ENCODE measurements at regions not wholly inside any gene's neighbourhood (a gene's known extent, or its start where the extent isn't known, plus 50 kb on each side); places are given as distances from the start of the nearest gene placed in this dataset.

DNA sequence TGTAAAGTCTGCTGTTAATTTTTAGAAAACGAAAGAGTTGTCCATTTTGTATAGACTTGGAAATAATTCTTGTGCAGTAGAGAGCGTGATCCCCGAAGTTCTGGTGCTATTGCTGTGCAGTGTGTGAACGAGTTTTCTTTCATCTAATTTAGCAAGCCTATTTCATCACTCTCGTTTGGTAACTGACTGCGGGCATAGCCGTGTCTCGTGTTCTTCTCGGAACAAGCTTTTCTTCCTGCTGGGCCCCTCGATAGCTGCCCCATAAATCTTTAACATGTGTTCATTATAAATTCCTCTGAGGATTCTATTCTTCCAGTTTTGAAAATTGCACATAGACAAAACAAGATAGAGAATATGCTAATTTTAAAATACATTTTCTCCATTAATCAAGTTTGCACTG is 622.0 kb upstream of the PFKP start:
- DNase-seq (ENCODE audit: low read depth) = no peak

DNA sequence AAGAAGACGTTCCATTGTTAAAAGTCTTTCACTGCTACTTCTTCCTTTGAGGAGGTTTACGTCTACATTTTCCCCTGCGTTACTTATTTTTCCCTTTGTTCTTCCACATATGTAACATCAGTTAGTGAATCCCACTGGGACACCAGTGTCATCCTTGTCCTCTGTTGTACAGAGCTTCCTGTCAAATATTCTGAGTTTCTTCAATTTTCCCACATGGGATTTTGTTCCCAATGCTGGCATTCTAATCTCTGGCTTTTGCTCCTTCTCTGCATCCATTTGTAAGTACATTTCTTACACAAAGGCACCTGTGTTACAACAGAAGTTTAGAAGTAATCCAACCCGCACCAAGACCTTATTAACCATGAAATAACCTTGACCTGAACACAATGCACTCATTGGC is 627.4 kb upstream of the PFKP start:
- DNase-seq (ENCODE audit: low read depth) = no peak

DNA sequence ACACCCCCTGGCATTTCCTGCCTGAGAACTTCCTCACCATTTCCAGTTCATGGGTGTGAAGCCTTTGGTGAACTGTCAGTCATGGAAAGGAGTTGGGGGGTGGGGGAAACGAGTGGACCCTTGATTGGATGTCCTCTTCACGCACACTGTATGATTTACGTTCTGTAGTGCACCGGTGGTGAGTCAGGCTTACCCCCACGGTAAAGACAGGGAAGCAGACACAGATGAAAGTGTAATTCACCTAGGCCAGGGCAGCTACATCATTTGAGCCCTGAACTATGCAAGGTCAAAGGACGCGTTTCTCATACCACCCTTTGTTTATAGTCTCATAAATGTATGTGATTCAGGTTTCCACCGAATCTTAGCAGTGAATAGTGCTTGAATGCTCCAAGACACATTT is 628.3 kb upstream of the PFKP start:
- DNase-seq (ENCODE audit: low read depth) = no peak

DNA sequence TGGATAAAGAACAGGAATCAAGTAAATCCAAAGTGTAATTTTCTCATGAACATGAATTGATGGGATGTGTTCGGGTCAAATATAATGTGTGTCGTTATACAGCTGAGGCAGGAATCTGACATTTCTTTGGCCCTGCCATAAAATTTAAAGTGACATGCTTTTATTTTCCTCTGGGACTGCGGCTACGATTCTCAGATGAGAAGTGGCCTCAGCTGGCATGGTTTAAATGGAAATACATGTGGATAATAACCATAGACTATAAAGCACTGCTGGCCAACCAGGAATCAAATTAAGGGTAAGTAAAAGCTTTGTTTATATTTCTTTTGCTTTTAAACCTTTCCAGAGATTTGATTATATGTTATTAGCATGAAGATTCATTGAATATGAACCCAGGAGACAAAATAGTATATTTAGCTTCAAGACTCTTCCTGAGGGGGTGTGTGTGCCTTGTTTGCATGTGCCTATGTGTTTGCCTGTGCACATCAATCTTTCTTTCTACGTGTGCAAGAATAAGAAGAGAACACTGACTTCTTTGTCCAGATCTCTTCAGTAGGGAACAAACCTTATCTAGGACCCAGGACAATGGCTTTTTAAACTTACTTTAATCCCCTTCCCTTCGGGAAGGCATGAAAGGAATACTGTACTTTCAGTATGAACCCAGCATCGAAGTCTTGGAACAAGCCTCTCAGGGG is 629.0 kb upstream of the PFKP start:
- no peak for DNase-seq (ENCODE audit: low read depth)

DNA sequence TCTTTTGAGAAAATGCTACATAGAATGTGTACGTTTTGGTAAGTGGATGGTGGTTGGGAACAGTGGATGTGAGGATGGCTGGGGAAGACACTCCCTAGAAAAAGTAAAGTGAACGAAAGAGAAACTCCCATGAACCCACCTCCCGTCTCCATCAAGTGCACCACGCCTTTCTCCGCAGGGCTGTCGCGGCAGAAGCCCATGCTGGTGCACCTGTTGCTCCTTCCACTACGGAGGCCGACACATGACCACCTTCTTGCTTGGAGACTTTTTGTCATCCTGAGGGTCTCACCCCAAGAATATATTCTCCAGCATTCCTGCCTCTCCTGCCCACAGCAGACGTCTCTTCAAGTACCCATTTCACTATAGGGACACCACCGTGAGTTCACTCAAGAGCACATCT is 630.4 kb upstream of the PFKP start:
- no peak for DNase-seq (ENCODE audit: low read depth)

DNA sequence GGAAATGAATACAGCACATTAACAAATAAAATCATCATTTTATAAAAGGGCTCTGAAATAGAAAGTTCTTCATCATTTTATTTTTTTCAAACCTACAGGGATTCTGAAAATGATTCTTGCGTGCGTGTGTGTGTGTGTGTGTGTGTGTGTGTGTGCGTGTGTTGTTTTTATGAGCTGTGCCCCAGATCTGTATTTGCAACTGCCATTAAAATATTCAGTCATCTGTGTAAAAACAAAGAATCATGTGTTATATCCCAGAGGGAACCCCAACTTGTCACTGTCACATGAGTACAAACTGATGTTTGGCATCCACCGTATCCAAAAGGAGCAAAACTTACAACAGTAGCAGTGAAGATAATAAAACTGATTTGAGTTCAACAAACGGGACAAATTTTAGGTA is 635.4 kb upstream of the PFKP start:
- DNase-seq (ENCODE audit: low read depth) = no peak

DNA sequence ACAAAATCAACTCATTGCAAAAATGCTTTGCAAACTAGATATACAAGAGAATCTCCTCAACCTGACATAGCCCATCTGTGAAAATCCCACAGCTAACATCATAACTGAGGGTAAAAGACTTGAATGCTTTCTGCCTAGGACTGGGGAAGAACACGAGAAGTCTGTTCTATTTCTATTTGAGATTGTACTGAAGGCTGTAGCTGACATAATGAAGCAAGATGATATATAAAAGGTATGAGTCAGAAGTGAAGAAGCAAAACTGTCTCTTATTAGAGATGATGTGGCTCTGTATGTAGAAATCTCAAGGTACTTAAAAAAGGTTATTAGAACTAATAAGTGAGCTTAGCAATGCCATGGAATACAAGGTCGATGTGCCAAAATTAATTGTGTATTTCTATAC is 639.9 kb upstream of the PFKP start:
- DNase-seq (ENCODE audit: low read depth) = no peak

DNA sequence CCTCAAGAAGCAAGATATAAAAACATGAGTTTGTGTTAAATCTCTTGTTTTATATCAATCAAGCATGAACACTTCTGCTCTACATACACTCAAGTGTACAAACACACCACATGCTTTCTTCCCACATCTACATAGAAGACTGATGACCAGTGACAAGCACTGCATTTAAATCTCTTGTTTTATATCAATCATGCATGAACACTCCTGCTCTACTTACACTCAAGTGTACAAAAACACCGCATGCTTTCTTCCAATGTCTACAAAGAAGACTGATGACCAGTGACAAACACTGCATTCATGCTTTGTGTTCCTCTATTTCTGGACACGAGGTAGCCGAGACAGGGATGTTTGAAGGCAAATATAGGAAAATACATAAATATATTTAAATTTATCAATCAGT is 642.0 kb upstream of the PFKP start:
- no peak for DNase-seq (ENCODE audit: low read depth)

DNA sequence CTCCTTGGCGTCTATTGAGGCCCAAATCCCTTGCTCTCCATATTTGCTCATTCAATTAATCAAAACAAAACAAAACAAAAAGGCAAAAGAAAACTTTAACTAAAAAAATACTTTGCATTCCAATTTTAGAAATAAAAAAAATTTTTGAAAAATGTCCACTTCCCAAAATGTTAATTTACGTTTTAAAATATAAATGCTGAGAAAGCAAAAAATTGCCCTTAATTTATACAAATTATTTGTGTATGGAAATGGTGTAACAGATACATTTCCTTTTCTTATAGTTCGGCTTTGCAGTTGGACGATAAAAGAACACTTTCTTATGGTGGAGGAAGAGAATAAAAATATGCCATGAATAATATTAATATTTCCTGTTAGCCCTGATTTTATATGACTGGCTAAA is 652.8 kb upstream of the PFKP start:
- no peak for DNase-seq (ENCODE audit: low read depth)

DNA sequence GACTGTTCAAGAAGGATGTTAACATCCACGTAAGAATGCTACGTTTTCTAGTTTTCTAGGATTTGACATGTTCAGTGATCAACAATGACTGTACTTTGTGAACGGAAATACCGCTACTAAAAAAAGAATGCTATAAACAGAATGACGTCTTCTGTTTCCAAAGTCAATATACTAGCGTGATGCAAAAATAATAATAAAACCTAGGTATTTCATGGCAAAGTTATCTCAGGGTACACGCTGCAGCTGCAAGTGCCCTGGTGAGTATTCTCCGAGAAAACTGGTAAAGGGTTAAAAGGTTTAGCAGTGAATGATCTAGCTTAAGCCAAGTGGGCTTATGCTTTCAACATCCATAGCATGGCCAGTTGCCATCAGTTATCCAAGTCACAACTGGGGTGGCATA is 653.3 kb upstream of the PFKP start:
- DNase-seq (ENCODE audit: low read depth) = no peak

DNA sequence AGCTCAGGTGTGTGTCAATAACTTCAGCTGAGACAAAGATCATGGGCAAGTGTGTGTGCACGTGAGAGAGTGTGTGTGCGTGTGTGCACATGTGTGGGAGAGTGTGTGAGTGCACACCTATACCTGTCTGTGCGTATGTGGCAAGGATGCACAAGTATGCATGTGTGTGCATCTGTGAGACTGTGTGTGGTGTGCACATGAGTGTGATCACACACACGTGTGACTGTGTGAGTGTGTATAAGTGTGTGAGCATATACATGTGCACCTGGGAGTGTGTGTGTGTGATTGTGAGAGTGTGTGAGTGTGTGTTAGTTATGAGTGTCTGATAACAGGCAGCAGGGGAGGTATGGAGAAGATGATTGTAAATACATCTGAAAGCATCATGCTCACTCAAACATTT is 657.3 kb upstream of the PFKP start:
- no peak for DNase-seq (ENCODE audit: low read depth)

DNA sequence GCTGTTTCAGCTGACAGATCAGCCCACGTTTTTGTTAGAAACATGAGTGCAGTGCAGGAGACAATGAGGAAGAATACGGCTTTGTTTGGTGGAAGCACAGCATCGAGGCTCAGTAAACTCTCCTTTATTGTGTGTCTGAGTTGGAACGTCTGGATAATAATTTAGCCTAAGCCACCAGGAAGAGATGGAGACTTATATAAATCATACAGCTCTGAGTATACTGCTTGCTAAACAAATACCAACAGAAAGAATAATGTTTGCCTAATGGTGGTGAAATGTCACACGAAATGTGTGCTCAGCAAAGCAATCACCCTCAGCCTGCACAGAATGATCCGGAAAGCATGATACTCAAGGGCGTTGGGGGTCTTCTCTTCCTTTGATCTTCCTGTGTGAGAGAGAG is 664.1 kb upstream of the ADARB2 start:
- DNase-seq (ENCODE audit: low read depth) = no peak

DNA sequence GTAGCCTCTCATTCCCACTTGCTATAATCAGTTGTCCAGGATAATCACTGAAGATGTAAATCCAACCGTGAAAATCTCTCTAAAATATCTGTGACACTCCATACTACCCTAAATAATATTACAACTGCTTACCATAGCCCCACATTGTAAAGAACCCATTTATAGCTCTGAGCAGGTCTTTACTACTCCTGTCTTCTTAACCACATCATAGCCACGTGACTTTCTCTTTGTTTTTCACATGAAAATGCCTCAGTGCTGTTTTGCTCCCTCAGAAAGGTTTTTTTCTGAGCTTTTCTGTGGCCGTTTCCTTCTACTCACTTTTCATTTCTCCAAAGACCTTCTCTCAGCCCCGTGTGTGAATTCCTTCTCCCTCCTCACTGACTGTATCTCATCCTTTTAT is 662.2 kb upstream of the ADARB2 start:
- DNase-seq (ENCODE audit: low read depth) = no peak

DNA sequence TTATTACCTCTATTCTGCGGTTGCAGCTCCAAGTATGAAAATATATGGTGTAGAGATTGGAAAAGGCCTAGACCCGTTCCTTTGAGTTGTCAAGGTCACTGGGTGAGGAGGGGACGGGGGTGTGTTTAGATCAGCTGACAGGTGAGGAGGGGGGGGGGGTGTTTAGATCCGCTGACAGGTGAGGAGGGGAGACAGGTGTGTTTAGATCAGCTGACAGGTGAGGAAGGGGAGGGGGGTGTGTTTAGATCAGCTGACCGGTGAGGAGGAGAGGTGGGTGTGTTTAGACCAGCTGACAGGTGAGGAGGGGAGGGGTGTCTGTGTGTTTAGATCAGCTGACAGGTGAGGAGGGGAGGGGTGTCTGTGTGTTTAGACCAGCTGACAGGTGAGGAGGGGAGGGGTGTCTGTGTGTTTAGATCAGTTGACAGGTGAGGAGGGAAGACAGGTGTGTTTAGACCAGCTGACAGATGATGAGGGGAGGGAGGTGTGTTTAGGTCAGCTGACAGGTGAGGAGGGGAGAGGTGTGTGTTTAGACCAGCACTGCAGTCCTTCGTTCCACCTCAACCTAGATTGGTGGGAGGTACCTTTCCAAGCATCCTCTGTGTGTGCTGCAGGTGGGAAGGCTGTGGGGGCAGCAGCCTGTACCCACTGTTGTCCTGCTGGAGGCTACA is 655.0 kb upstream of the ADARB2 start:
- no peak for DNase-seq (ENCODE audit: low read depth)

DNA sequence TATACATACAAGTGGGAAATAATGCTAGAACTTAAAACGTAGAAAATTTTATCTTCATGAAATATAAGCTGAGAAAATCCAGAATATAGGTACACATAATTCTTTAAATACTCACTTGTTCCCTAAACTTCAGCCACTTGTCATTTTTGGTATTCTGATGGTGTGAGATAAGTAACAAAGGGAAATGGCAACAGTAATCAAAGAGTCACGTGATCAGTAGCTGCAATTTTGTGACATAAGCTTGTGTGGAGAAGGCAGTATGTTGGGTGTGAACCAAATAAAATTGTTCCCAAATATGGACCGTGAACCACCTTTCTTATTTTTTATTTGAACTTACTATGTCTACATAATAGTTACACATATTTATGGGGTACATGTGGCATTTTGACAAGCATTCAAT is 650.3 kb upstream of the ADARB2 start:
- no peak for DNase-seq (ENCODE audit: low read depth)

DNA sequence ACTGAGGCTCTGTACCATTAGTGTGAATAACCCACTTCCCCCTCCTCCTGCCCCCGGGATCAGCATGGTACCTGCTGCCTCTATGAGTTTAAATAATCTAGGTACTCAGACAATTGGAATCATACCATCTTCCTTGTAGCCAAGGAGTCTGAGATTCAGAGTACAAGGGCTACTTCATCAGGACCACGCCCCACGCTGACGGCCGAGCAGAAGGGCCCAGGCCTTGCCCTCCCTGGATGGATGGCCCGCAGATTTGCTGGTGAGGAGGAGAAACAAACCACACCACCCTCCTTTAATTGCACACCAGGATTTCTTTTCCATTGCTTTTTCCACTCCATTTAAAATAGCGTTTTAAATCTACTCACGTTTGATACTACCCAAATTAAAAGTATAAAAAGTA is 649.9 kb upstream of the ADARB2 start:
- no peak for DNase-seq (ENCODE audit: low read depth)

DNA sequence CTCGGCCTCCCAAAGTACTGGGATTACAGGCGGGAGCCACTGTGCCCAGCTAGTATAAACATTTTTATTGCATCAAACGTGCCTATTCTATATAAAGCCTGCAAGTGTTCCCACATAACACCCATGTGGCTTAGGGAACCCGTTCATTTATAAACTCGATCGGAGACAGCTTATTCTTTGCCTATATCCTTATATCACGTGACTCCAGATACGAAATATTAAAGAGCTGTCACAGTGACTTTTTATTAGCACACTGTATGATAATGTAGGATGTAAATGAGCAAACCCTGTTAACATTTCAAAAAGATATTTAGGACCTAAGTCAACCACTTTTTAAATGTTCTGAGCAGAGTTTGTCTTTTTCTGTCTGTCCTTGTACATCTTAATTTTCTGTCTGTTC is 642.9 kb upstream of the ADARB2 start:
- DNase-seq (ENCODE audit: low read depth) = no peak

DNA sequence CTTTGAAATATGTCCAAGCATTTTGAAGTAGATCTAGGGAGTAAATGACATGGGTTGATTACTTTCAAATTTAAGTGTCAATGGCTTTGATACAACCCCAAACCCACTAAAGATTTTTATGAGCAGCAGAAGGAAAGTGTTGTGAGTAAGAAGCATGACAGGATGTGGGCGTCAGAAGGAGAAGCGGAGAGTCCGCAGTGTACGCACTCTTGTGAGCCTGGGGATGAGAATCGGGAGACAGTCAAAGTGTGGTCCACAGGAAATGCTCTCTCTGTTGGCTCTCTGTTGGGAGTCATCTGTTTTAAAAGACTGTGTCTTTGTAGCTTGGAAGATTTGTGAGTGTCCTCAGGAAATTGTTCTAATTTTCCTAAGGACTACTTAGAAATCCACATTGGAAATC is 629.8 kb upstream of the ADARB2 start:
- DNase-seq (ENCODE audit: low read depth) = no peak

DNA sequence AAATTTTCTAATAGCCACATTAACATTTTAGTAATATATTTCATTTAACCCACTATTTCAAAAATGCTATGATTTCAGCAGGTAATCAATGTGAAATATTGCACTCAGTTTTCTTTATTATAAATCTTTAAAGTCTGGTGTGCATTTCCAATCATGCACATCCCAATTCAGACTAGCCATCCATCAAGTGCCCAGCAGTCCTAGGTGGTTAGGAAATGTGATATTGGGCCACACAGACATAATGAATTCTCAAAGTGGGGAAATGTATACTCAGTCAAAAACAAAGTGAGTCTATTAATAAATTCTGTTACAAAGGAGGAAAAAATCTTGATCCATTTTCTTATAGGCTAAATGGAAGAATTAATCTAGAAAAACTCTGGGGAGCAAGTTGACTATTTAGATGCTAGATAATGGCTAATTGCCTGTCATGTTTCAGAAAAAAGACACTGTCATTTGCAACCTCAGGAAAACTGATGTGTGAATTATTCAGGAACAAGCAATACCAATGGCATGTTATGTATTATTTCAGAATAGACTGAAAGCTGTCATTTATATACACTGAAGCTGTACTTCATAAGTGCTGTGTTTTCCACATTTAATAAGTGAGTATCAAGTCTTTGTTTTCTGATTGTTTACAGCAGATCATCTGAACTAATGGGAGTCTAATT is 629.1 kb upstream of the ADARB2 start:
- DNase-seq (ENCODE audit: low read depth) = no peak

DNA sequence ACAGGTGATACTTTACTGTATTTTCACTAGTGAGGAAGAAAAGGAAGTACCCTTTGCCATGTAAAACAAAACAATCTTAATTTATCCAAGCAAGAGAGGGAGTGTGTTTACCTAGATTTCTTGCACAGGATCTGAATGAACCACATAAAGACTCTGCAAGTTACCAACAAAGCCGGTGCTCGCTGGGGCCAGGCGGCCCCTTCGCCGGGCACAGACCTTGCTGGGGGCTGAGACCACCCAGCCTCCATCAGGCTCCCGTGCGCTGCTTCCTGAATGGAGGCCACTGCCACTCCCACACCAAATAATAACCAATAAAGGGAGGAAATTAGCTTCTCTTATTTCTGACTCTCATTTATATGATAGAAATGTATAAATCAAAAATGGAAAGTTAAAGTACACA is 625.0 kb upstream of the ADARB2 start:
- DNase-seq (ENCODE audit: low read depth) = no peak

DNA sequence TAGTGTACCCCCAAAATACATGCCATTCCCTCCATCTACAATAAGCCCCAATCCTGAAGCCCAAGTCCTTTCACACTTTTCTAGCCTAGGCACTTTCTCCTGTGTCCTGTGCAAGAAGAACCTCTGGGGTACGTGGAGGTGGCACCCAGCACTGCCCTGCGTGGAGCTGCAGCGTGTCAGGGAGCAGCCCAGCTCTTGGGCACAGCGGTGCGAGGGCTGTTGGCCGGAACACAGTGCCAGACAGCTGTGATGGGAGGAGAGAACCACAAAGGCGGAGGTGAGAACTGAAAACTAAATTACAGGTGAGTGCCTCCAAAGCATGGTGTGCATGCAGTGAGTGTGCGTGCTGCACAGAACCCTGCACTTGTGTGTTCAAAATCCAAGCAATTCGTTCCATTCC is 621.3 kb upstream of the ADARB2 start:
- no peak for DNase-seq (ENCODE audit: low read depth)

DNA sequence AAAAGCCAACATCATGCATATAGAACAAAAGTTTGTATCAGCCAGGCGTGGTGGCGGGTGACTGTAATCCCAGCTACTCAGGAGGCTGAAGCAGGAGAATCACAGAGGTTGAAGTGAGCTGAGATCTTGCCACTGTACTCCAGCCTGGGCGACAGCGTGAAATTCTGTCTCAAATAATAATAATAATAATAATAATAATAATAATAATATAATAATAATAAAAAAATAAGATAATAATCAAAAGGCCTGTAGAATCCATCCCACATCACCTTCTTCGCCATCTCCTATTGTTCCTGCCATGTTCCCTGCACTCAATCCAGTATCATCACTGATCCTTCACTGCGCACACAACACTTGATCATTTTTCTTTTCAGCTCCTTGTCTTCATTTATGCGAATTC is 619.3 kb upstream of the ADARB2 start:
- DNase-seq (ENCODE audit: low read depth) = no peak

DNA sequence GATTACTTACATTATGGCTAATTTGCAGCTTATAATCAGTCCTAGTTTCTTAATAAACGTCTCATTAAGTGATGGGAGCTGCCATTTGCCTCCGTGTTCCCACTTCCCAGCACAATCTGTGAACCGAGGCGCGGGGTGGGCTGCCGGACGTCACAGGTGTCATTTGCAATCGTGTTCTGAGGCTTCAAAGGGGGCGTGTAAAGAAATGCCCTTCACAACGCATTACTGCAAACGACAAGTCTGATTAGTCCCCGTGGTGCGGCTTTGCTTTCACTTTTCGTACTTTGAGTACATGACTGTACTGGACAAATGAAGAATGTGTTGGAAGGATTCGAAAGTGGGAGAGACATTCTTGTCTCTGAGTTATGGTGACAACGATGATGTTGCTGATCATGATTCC is 614.2 kb upstream of the ADARB2 start:
- DNase-seq (ENCODE audit: low read depth) = no peak

DNA sequence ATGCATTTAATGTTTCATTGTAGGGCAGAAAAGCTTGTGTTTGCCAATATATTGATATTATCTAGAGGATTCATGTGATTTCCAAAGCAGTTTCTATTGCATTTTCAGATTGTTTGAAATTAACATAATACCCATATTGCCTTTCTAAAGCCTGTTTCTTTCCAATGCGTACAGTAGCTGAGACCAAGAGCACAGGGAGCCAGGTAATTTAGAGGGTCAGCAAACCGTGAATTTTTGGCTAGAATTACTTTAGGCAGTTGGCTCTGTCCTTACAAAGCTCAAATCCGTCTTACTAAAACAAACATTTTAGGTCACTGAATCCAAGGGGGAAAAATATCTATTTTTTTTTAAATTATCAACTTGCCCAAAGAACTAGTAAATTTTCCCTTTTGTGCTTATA is 604.9 kb upstream of the ADARB2 start:
- DNase-seq (ENCODE audit: low read depth) = no peak
